ENCODE measurements at regions not wholly inside any gene's neighbourhood (a gene's known extent, or its start where the extent isn't known, plus 50 kb on each side); places are given as distances from the start of the nearest gene placed in this dataset.

- intact Hi-C loops (cut with micrococcal nuclease) (no loop called here), in situ Hi-C loops (cut with MboI) (no loop called here)
- ChIA-PET CTCF (ENCODE audit: low intra/inter-chr PET ratio) (no interaction called here), POLR2A (no interaction called here)
- H3K9ac ChIP-seq (ENCODE audit: insufficient read depth in 1 of 2, low read depth in 2 of 2, low read length in 2 of 2), result no peak overlapping the region
- no peaks in the 10 kb centered on the region for H3K9me3 ChIP-seq (replicated peaks; ENCODE audit: control insufficient read depth, insufficient read depth, low read depth, low read length)
- H4K20me1 ChIP-seq (replicated peaks; ENCODE audit: control insufficient read depth, insufficient read depth, low read length), result no peaks in the 10 kb centered on the region
- H3K79me2 ChIP-seq (ENCODE audit: control insufficient read depth, insufficient read depth, low read length), result no peaks in the 10 kb centered on the region
- H3K4me1 ChIP-seq (replicated peaks in 1 of 2; ENCODE audit: control insufficient read depth in 2 of 2, insufficient read depth in 2 of 2, low read length in 2 of 2), result no peaks in the 10 kb centered on the region
- DNase-seq (ENCODE audit: extremely low read depth in 1 of 4, low spot score in 3 of 4) (no peak), FAIRE-seq (no peak), ATAC-seq (no peak)
- no peaks in the 10 kb centered on the region for H3K36me3 ChIP-seq (ENCODE audit: control insufficient read depth, insufficient read depth, low read length)
- 46% methylated on average over 1 of the region's 1 CpG for WGBS (ENCODE audit: insufficient coverage, low coverage, missing lambda C conversion rate)
- TF ChIP-seq FOXO4 (CRISPR knock-in tag; IDR thresholded peaks at IDR 0.05), result no peak
- TF ChIP-seq MCM7 (IDR thresholded peaks at IDR 0.05), result peak in 1 of 2 experiments; percentile 79; a peak in 1 of 4 replicates
- 0 out of 2 replicates have a peak, but pooled peaks have one; percentile 35 for TF ChIP-seq SAFB (IDR thresholded peaks at IDR 0.05; ENCODE audit: borderline replicate concordance, low read depth, low read length)
- peak; percentile 96 for TF ChIP-seq DACH1 (IDR thresholded peaks at IDR 0.05; ENCODE audit: partially characterized antibody)
- no TSS peak for BruUV-seq (replicated peaks)
- no peak overlapping the region for H3K4me2 ChIP-seq (ENCODE audit: insufficient read depth, low read length)
- no peaks in the 10 kb centered on the region for H3K27me3 ChIP-seq (ENCODE audit: control insufficient read depth in 2 of 2, insufficient read depth in 2 of 2, low read length in 2 of 2)
- H2AFZ ChIP-seq (ENCODE audit: low read depth, low read length), result no peak overlapping the region
- no peak overlapping the region for H3K4me3 ChIP-seq
- H3K9me1 ChIP-seq (ENCODE audit: control insufficient read depth, insufficient read depth, low read length), result no peaks in the 10 kb centered on the region
- H3K27ac ChIP-seq (ENCODE audit: extremely low read depth, low read depth, low read length), result no peak overlapping the region
Observed at GRCh38 chr16:13634253-13634652, 285.7 kb upstream of the ERCC4 start.

- intact Hi-C loops (cut with micrococcal nuclease), result no loop called here
- Histone ChIP-seq H3K36me3 (ENCODE audit: control insufficient read depth, insufficient read depth, low read length) (no peaks in the 10 kb centered on the region), H3K9me1 (ENCODE audit: control insufficient read depth, insufficient read depth, low read length) (no peaks in the 10 kb centered on the region), H3K4me2 (ENCODE audit: insufficient read depth, low read length) (no peak overlapping the region), H3K27me3 (ENCODE audit: control insufficient read depth in 2 of 2, insufficient read depth in 2 of 2, low read length in 2 of 2) (no peaks in the 10 kb centered on the region), H4K20me1 (replicated peaks; ENCODE audit: control insufficient read depth, insufficient read depth, low read length) (no peaks in the 10 kb centered on the region), H3K79me2 (ENCODE audit: control insufficient read depth, insufficient read depth, low read length) (no peaks in the 10 kb centered on the region), H2AFZ (ENCODE audit: low read depth, low read length) (no peak overlapping the region), H3K4me1 (replicated peaks in 1 of 2; ENCODE audit: control insufficient read depth in 2 of 2, insufficient read depth in 2 of 2, low read length in 2 of 2) (no peaks in the 10 kb centered on the region), H3K4me3 (no peak overlapping the region), H3K9ac (ENCODE audit: insufficient read depth in 1 of 2, low read depth in 2 of 2, low read length in 2 of 2) (no peak overlapping the region), H3K27ac (ENCODE audit: extremely low read depth, low read depth, low read length) (no peak overlapping the region), H3K9me3 (replicated peaks; ENCODE audit: control insufficient read depth, insufficient read depth, low read depth, low read length) (no peaks in the 10 kb centered on the region)
- no peak for FAIRE-seq
- ChIA-PET CTCF (ENCODE audit: low intra/inter-chr PET ratio) (no interaction called here), POLR2A (no interaction called here)
- in situ Hi-C loops (cut with MboI), result no loop called here
- 2% methylated on average over 6 of the region's 6 CpGs for WGBS (ENCODE audit: insufficient coverage, low coverage, missing lambda C conversion rate)
- ATAC-seq, result no peak
- BruUV-seq (replicated peaks), result no TSS peak
- no peak for DNase-seq (ENCODE audit: extremely low read depth in 1 of 4, low spot score in 3 of 4)
- TF ChIP-seq CREM (IDR thresholded peaks at IDR 0.05; ENCODE audit: low read depth) (no peak), PREB (CRISPR knock-in tag; IDR thresholded peaks at IDR 0.05) (no peak), ARID4B (CRISPR knock-in tag; IDR thresholded peaks at IDR 0.05) (no peak), TCF3 (CRISPR knock-in tag; IDR thresholded peaks at IDR 0.05) (no peak)
Observed at GRCh38 chr16:13634959-13635358, 285.0 kb upstream of the ERCC4 start.
